ENCODE measurements at regions not wholly inside any gene's neighbourhood (a gene's known extent, or its start where the extent isn't known, plus 50 kb on each side); places are given as distances from the start of the nearest gene placed in this dataset.

- TF ChIP-seq GATA2 (IDR thresholded peaks at IDR 0.05; ENCODE audit: low read depth, low read length) (no peak), GATA3 (IDR thresholded peaks at IDR 0.05; ENCODE audit: low read depth, low read length) (no peak)
Observed at GRCh38 chr11:22460181-22460580, 122.0 kb downstream of the SLC17A6 start.
